ENCODE measurements at regions not wholly inside any gene's neighbourhood (a gene's known extent, or its start where the extent isn't known, plus 50 kb on each side); places are given as distances from the start of the nearest gene placed in this dataset.

GRCh38 chr16:80014241-80014939 is 413.9 kb upstream of the MAF start:
- no peak overlapping the region for H3K27ac ChIP-seq
- TF ChIP-seq CTCF (IDR thresholded peaks at IDR 0.05) (no peak), POLR2A (IDR thresholded peaks at IDR 0.05) (no peak)
- no peaks in the 10 kb centered on the region for H3K36me3 ChIP-seq
- ATAC-seq, result no peak
- H3K27me3 ChIP-seq, result no peaks in the 10 kb centered on the region
- whole genome bisulfite sequencing, 4 donors, result 74 to 90% (median 85%) methylated on average over 1 of the region's 1 CpG
- no peaks in the 10 kb centered on the region for H3K9me3 ChIP-seq
- no peak overlapping the region for H3K4me3 ChIP-seq
- intact Hi-C loops (cut with DNase I), result no loop called here
- no peaks in the 10 kb centered on the region for H3K4me1 ChIP-seq
- DNase-seq, result no peak

GRCh38 chr16:80012586-80012985 is 412.0 kb upstream of the MAF start:
- H3K27me3 ChIP-seq, result no peaks in the 10 kb centered on the region
- no peaks in the 10 kb centered on the region for H3K9me3 ChIP-seq
- intact Hi-C loops (cut with DNase I), result no loop called here
- H3K27ac ChIP-seq, result no peak overlapping the region
- no peak for DNase-seq
- 68 to 82% (median 69%) methylated on average over 3 of the region's 3 CpGs for WGBS, 4 donors
- TF ChIP-seq POLR2A (IDR thresholded peaks at IDR 0.05) (no peak), CTCF (IDR thresholded peaks at IDR 0.05) (no peak)
- H3K4me3 ChIP-seq, result no peak overlapping the region
- H3K4me1 ChIP-seq, result no peaks in the 10 kb centered on the region
- no peak for ATAC-seq
- no peaks in the 10 kb centered on the region for H3K36me3 ChIP-seq

GRCh38 chr16:80009971-80010659 is 409.6 kb upstream of the MAF start:
- TF ChIP-seq CTCF (IDR thresholded peaks at IDR 0.05) (no peak), POLR2A (IDR thresholded peaks at IDR 0.05) (no peak)
- intact Hi-C loops (cut with DNase I), result loop anchor here in 1 of 10 donors (10.0 kb wide), 1 partner anchor 255 kb away; no protein-coding TSS in a partner anchor
- peak in 1 of 4 donors; percentile 22 for ATAC-seq

GRCh38 chr16:80008857-80009256 is 408.3 kb upstream of the MAF start:
- peaks cover 0 to 4% (median 0%) of the 10 kb centered on the region in 9 donors for H3K27me3 ChIP-seq
- intact Hi-C loops (cut with DNase I), result loop anchor here in 1 of 10 donors (10.0 kb wide), 1 partner anchor 254 kb away; no protein-coding TSS in a partner anchor
- 86 to 100% (median 97%) methylated on average over 2 of the region's 2 CpGs for WGBS, 4 donors
- DNase-seq, result no peak
- peaks cover 0 to 3% (median 0%) of the 10 kb centered on the region in 12 donors for H3K4me1 ChIP-seq
- H3K4me3 ChIP-seq, result no peak overlapping the region
- ATAC-seq, result no peak
- H3K9me3 ChIP-seq, result no peaks in the 10 kb centered on the region
- no peak overlapping the region for H3K27ac ChIP-seq
- TF ChIP-seq POLR2A (IDR thresholded peaks at IDR 0.05) (no peak), CTCF (IDR thresholded peaks at IDR 0.05) (no peak)
- no peaks in the 10 kb centered on the region for H3K36me3 ChIP-seq

More at GRCh38 chr16:80009971-80010659, 409.6 kb upstream of the MAF start:
- WGBS, 4 donors, result 53 to 62% (median 55%) methylated on average over 4 of the region's 4 CpGs
- Histone ChIP-seq H3K4me1 (peaks cover 0 to 3% (median 0%) of the 10 kb centered on the region in 12 donors), H3K27ac (no peak overlapping the region), H3K27me3 (no peaks in the 10 kb centered on the region), H3K9me3 (no peaks in the 10 kb centered on the region), H3K36me3 (no peaks in the 10 kb centered on the region), H3K4me3 (no peak overlapping the region)
- DNase-seq, result no peak
